ENCODE measurements at regions not wholly inside any gene's neighbourhood (a gene's known extent, or its start where the extent isn't known, plus 50 kb on each side); places are given as distances from the start of the nearest gene placed in this dataset.

- no peak for TF ChIP-seq CTCF (conservative IDR thresholded peaks at IDR 0.05; ENCODE audit: low read length)
- no peak for TF ChIP-seq EZH2phosphoT487 (IDR thresholded peaks at IDR 0.05; ENCODE audit: borderline replicate concordance)
Measured at GRCh38 chr10:60666221-60666620, 112.1 kb upstream of the CDK1 start.
